CD8-positive, alpha-beta memory T cell (primary cell): ENCODE measurements at regions not wholly inside any gene's neighbourhood (a gene's known extent, or its start where the extent isn't known, plus 50 kb on each side); places are given as distances from the start of the nearest gene placed in this dataset.

Experiments
- CTCF ChIA-PET: fragments of 350-600 bp; sonication (Branson Sonifier 250); formaldehyde crosslinking; loops from one replicate; lab custom pipeline; 2021; ENCODE audit warnings: antibody characterized with exemption; lab: Charles Lee
- POLR2A ChIA-PET: fragments of 350-600 bp; sonication (Branson Sonifier 250); formaldehyde crosslinking; loops from one replicate; lab custom pipeline; 2021; ENCODE audit warnings: antibody characterized with exemption; lab: Charles Lee
- DNase-seq, 5 donors: peaks; one replicate each; pipeline versions ENCODE4 v3.0.0 to v3.0.0-alpha.2; 2020 to 2022; ENCODE audit warnings: mixed read lengths in 1 of 5
- H3K27ac ChIP-seq: one replicate; pipeline ENCODE4 v1.7.0; 2013; ENCODE audit warnings: low read depth, mild to moderate bottlenecking, low read length, moderate library complexity
- H3K27me3 ChIP-seq: 2 replicates; pipeline ENCODE4 v1.7.0; 2013; ENCODE audit warnings: low read length, mild to moderate bottlenecking; ENCODE audit not compliant: insufficient read depth, poor library complexity, severe bottlenecking
- H3K36me3 ChIP-seq: 2 replicates; pipeline ENCODE4 v1.7.0; 2013; ENCODE audit warnings: mild to moderate bottlenecking, low read length, moderate library complexity; ENCODE audit not compliant: insufficient read depth
- H3K4me1 ChIP-seq: 2 replicates; pipeline ENCODE4 v1.7.0; 2013; ENCODE audit warnings: mild to moderate bottlenecking, low read length, moderate library complexity; ENCODE audit not compliant: insufficient read depth
- H3K4me3 ChIP-seq: 2 replicates; pipeline ENCODE4 v1.7.0; 2013; ENCODE audit warnings: mild to moderate bottlenecking, low read length
- H3K9me3 ChIP-seq: 2 replicates; pipeline ENCODE4 v1.7.0; 2013; ENCODE audit warnings: mild to moderate bottlenecking, low read length
- H3K27ac Mint-ChIP-seq, 8 donors: one replicate each; pipeline ENCODE4 v1.8.0; 2020 to 2021; ENCODE audit warnings: mixed read lengths in 8 of 8, mild to moderate bottlenecking in 6 of 8, inconsistent platforms in 3 of 8, moderate library complexity in 3 of 8
- H3K27me3 Mint-ChIP-seq, 2 donors: one replicate each; pipeline ENCODE4 v1.8.0; 2020 to 2021; ENCODE audit warnings: mixed read lengths in 2 of 2, mild to moderate bottlenecking in 1 of 2, moderate library complexity in 1 of 2
- H3K36me3 Mint-ChIP-seq, 3 donors: one replicate each; pipeline ENCODE4 v1.8.0; 2020 to 2021; ENCODE audit warnings: mixed read lengths in 3 of 3, inconsistent platforms in 1 of 3, mild to moderate bottlenecking in 1 of 3
- H3K4me1 Mint-ChIP-seq, 3 donors: one replicate each; pipeline ENCODE4 v1.8.0; 2020 to 2021; ENCODE audit warnings: mixed read lengths in 3 of 3, inconsistent platforms in 1 of 3, mild to moderate bottlenecking in 1 of 3
- H3K4me3 Mint-ChIP-seq, 7 donors: one replicate each; pipeline ENCODE4 v1.8.0; 2020 to 2021; ENCODE audit warnings: mixed read lengths in 7 of 7, mild to moderate bottlenecking in 6 of 7, moderate library complexity in 4 of 7, inconsistent platforms in 2 of 7
- H3K9me3 Mint-ChIP-seq, 5 donors: one replicate each; pipeline ENCODE4 v1.8.0; 2020 to 2022; ENCODE audit warnings: mixed read lengths in 5 of 5, mild to moderate bottlenecking in 3 of 5, moderate library complexity in 2 of 5, inconsistent platforms in 1 of 5

GRCh38 chr6:20031342-20031741 is 180.9 kb downstream of the MBOAT1 start:
- Mint-ChIP-seq H3K4me1 (no peaks in the 10 kb centered on the region), H3K36me3 (peaks cover 0 to 5% (median 0%) of the 10 kb centered on the region in 3 donors), H3K27ac (no peak overlapping the region), H3K9me3 (no peaks in the 10 kb centered on the region), H3K4me3 (no peak overlapping the region), H3K27me3 (peaks cover 14 to 38% of the 10 kb centered on the region in 2 donors)
- ChIA-PET CTCF (no interaction called here), POLR2A (no interaction called here)
- no peaks in the 10 kb centered on the region for H3K9me3 ChIP-seq
- no peaks in the 10 kb centered on the region for H3K4me1 ChIP-seq
- DNase-seq, result no peak
- no peaks in the 10 kb centered on the region for H3K27me3 ChIP-seq
- no peaks in the 10 kb centered on the region for H3K36me3 ChIP-seq
- H3K27ac ChIP-seq, result no peak overlapping the region
- H3K4me3 ChIP-seq, result no peak overlapping the region

GRCh38 chr6:20033697-20034407 is 178.4 kb downstream of the MBOAT1 start:
- no peak overlapping the region for H3K27ac ChIP-seq
- DNase-seq, result no peak
- POLR2A ChIA-PET, result no interaction called here
- Mint-ChIP-seq H3K9me3 (no peaks in the 10 kb centered on the region), H3K27me3 (peaks cover 9 to 21% of the 10 kb centered on the region in 2 donors), H3K4me3 (no peak overlapping the region), H3K27ac (no peak overlapping the region), H3K4me1 (no peaks in the 10 kb centered on the region), H3K36me3 (peaks cover 0 to 9% (median 2%) of the 10 kb centered on the region in 3 donors)
- no peaks in the 10 kb centered on the region for H3K36me3 ChIP-seq
- H3K4me1 ChIP-seq, result no peaks in the 10 kb centered on the region
- no peaks in the 10 kb centered on the region for H3K9me3 ChIP-seq
- CTCF ChIA-PET, result no interaction called here
- no peaks in the 10 kb centered on the region for H3K27me3 ChIP-seq
- no peak overlapping the region for H3K4me3 ChIP-seq

GRCh38 chr6:20034408-20034769 is 177.9 kb downstream of the MBOAT1 start:
- CTCF ChIA-PET, result no interaction called here
- peak overlapping the region; percentile 1 for H3K27ac ChIP-seq
- Mint-ChIP-seq H3K27ac (no peak overlapping the region), H3K4me1 (no peaks in the 10 kb centered on the region), H3K9me3 (no peaks in the 10 kb centered on the region), H3K4me3 (no peak overlapping the region), H3K36me3 (peaks cover 0 to 9% (median 3%) of the 10 kb centered on the region in 3 donors), H3K27me3 (peaks cover 9 to 19% of the 10 kb centered on the region in 2 donors)
- H3K36me3 ChIP-seq, result no peaks in the 10 kb centered on the region
- no peaks in the 10 kb centered on the region for H3K4me1 ChIP-seq
- no peaks in the 10 kb centered on the region for H3K9me3 ChIP-seq
- H3K27me3 ChIP-seq, result no peaks in the 10 kb centered on the region
- POLR2A ChIA-PET, result no interaction called here
- no peak for DNase-seq
- no peak overlapping the region for H3K4me3 ChIP-seq

GRCh38 chr6:20036141-20036677 is 176.1 kb downstream of the MBOAT1 start:
- H3K4me3 ChIP-seq, result no peak overlapping the region

GRCh38 chr6:20038410-20039204 is 173.7 kb downstream of the MBOAT1 start:
- H3K27me3 ChIP-seq, result no peaks in the 10 kb centered on the region
- no peak overlapping the region for H3K4me3 ChIP-seq
- H3K36me3 Mint-ChIP-seq, result peaks cover 0 to 6% (median 4%) of the 10 kb centered on the region in 3 donors
- H3K27ac Mint-ChIP-seq, result no peak overlapping the region
- no peak for DNase-seq
- no peak overlapping the region for H3K4me3 Mint-ChIP-seq
- ChIA-PET POLR2A (no interaction called here), CTCF (no interaction called here)
- H3K4me1 Mint-ChIP-seq, result no peaks in the 10 kb centered on the region
- no peaks in the 10 kb centered on the region for H3K36me3 ChIP-seq
- no peaks in the 10 kb centered on the region for H3K9me3 ChIP-seq
- H3K27ac ChIP-seq, result no peak overlapping the region
- H3K9me3 Mint-ChIP-seq, result no peaks in the 10 kb centered on the region
- peaks cover 3 to 10% of the 10 kb centered on the region in 2 donors for H3K27me3 Mint-ChIP-seq
- no peaks in the 10 kb centered on the region for H3K4me1 ChIP-seq

More at GRCh38 chr6:20036141-20036677, 176.1 kb downstream of the MBOAT1 start:
- no peak overlapping the region for H3K27ac ChIP-seq
- ChIA-PET CTCF (no interaction called here), POLR2A (no interaction called here)
- H3K9me3 ChIP-seq, result no peaks in the 10 kb centered on the region
- Mint-ChIP-seq H3K36me3 (peaks cover 0 to 9% (median 3%) of the 10 kb centered on the region in 3 donors), H3K9me3 (no peaks in the 10 kb centered on the region), H3K27me3 (peaks cover 6 to 13% of the 10 kb centered on the region in 2 donors), H3K4me1 (no peaks in the 10 kb centered on the region), H3K27ac (no peak overlapping the region), H3K4me3 (no peak overlapping the region)
- no peaks in the 10 kb centered on the region for H3K27me3 ChIP-seq
- no peak for DNase-seq
- H3K4me1 ChIP-seq, result no peaks in the 10 kb centered on the region
- H3K36me3 ChIP-seq, result no peaks in the 10 kb centered on the region

GRCh38 chr6:20044883-20045282 is 167.4 kb downstream of the MBOAT1 start:
- H3K27ac Mint-ChIP-seq, result no peak overlapping the region
- H3K27me3 Mint-ChIP-seq, result peaks cover 0 to 2% of the 10 kb centered on the region in 2 donors
- CTCF ChIA-PET, result no interaction called here

More at GRCh38 chr6:20044883-20045282, 167.4 kb downstream of the MBOAT1 start:
- no peak overlapping the region for H3K4me3 Mint-ChIP-seq
- no peaks in the 10 kb centered on the region for H3K9me3 Mint-ChIP-seq
- Histone ChIP-seq H3K4me1 (no peaks in the 10 kb centered on the region), H3K9me3 (no peaks in the 10 kb centered on the region), H3K27me3 (no peaks in the 10 kb centered on the region), H3K27ac (no peak overlapping the region), H3K4me3 (no peak overlapping the region), H3K36me3 (no peaks in the 10 kb centered on the region)
- POLR2A ChIA-PET, result no interaction called here
- H3K4me1 Mint-ChIP-seq, result no peaks in the 10 kb centered on the region
- H3K36me3 Mint-ChIP-seq, result peaks cover 0 to 4% (median 0%) of the 10 kb centered on the region in 3 donors
- DNase-seq, result no peak
